ENCODE measurements at regions not wholly inside any gene's neighbourhood (a gene's known extent, or its start where the extent isn't known, plus 50 kb on each side); places are given as distances from the start of the nearest gene placed in this dataset.
"Not testable (repeated sequence)": the region's sequence is repeated elsewhere in the genome, so short reads cannot be mapped to it uniquely, and the experiment has no call there.

GRCh38 chr2:89208144-89208932 is 516.9 kb downstream of the RPIA start:
- TF ChIP-seq CTCF, POLR2A (IDR thresholded peaks at IDR 0.05): not testable (repeated sequence)
